HepG2 (cell line): ENCODE measurements at regions not wholly inside any gene's neighbourhood (a gene's known extent, or its start where the extent isn't known, plus 50 kb on each side); places are given as distances from the start of the nearest gene placed in this dataset.

Experiments
- BCL6 ChIP-seq: IDR thresholded peaks from 2 replicates; pipeline ENCODE4 v1.6.1; 2016; ENCODE audit warnings: missing genetic modification reagents, missing compliant biosample characterization
- SMYD3 ChIP-seq: sonication (generic); formaldehyde crosslinking; IDR thresholded peaks from 2 replicates; pipeline ENCODE4 v1.8.1; 2023; ENCODE audit warnings: mild to moderate bottlenecking, missing genetic modification reagents
- ZBTB40 ChIP-seq, 2 experiments: fragments of 450-650 bp in 1 of 2; sonication (generic) in 1 of 2; formaldehyde crosslinking in 1 of 2; IDR thresholded peaks; 2 replicates each; pipeline versions ENCODE4 v1.6.1 to v1.8.0; 2016 to 2022; ENCODE audit warnings: antibody characterized with exemption in 1 of 2, mild to moderate bottlenecking in 1 of 2, missing genetic modification reagents in 1 of 2

GRCh38 chr10:21092683-21093524 is 195.8 kb upstream of the NEBL start (continued):
- no peak for TF ChIP-seq ZBTB40 (IDR thresholded peaks at IDR 0.05)
- TF ChIP-seq ZBTB40 (CRISPR knock-in tag; IDR thresholded peaks at IDR 0.05): no peak
- no peak for TF ChIP-seq SMYD3 (CRISPR knock-in tag)
- TF ChIP-seq BCL6: no peak
